ENCODE measurements at regions not wholly inside any gene's neighbourhood (a gene's known extent, or its start where the extent isn't known, plus 50 kb on each side); places are given as distances from the start of the nearest gene placed in this dataset.

GRCh38 chr2:55986001-55986400 lies 62.4 kb upstream of the EFEMP1 start:
- no peaks in the 10 kb centered on the region for H3F3A ChIP-seq (ENCODE audit: insufficient read depth, low read length)
- H2AFZ ChIP-seq (ENCODE audit: low read length), result no peak overlapping the region
- H3K79me2 ChIP-seq (ENCODE audit: insufficient read depth, low read length), result no peaks in the 10 kb centered on the region
- H3K4me3 ChIP-seq (ENCODE audit: low read depth, low read length, poor library complexity, severe bottlenecking), result no peak overlapping the region
- no peak overlapping the region for H3K4me2 ChIP-seq (ENCODE audit: low read length)
- no peak overlapping the region for H3K9ac ChIP-seq (ENCODE audit: low read length)
- no peak overlapping the region for H3K27ac ChIP-seq (ENCODE audit: low read depth, low read length, poor library complexity, severe bottlenecking)
- no peaks in the 10 kb centered on the region for H3K36me3 ChIP-seq (ENCODE audit: insufficient read depth, low read length)
- no peaks in the 10 kb centered on the region for H3K4me1 ChIP-seq (ENCODE audit: insufficient read depth, low read length, severe bottlenecking)
- TF ChIP-seq CTCF (IDR thresholded peaks at IDR 0.05; ENCODE audit: low read length), result no peak
- TF ChIP-seq EZH2 (IDR thresholded peaks at IDR 0.05; ENCODE audit: borderline replicate concordance, low read length), result no peak
- no peaks in the 10 kb centered on the region for H3K9me2 ChIP-seq (ENCODE audit: low read depth, low read length)
- no peaks in the 10 kb centered on the region for H3K27me3 ChIP-seq (ENCODE audit: insufficient read depth, low read length)
- H3K9me3 ChIP-seq (ENCODE audit: low read length), result no peaks in the 10 kb centered on the region
- H4K20me1 ChIP-seq (ENCODE audit: insufficient read depth, low read length), result no peaks in the 10 kb centered on the region

GRCh38 chr2:55986700-55987440 lies 63.3 kb upstream of the EFEMP1 start:
- no peaks in the 10 kb centered on the region for H3F3A ChIP-seq (ENCODE audit: insufficient read depth, low read length)
- H3K4me1 ChIP-seq (ENCODE audit: insufficient read depth, low read length, severe bottlenecking), result no peaks in the 10 kb centered on the region
- no peaks in the 10 kb centered on the region for H3K9me3 ChIP-seq (ENCODE audit: low read length)
- H3K9ac ChIP-seq (ENCODE audit: low read length), result no peak overlapping the region
- H3K9me2 ChIP-seq (ENCODE audit: low read depth, low read length), result no peaks in the 10 kb centered on the region
- no peaks in the 10 kb centered on the region for H4K20me1 ChIP-seq (ENCODE audit: insufficient read depth, low read length)
- no peak overlapping the region for H3K27ac ChIP-seq (ENCODE audit: low read depth, low read length, poor library complexity, severe bottlenecking)
- no peaks in the 10 kb centered on the region for H3K79me2 ChIP-seq (ENCODE audit: insufficient read depth, low read length)
- H3K27me3 ChIP-seq (ENCODE audit: insufficient read depth, low read length), result no peaks in the 10 kb centered on the region
- no peak for TF ChIP-seq EZH2 (IDR thresholded peaks at IDR 0.05; ENCODE audit: borderline replicate concordance, low read length)
- no peak for TF ChIP-seq CTCF (IDR thresholded peaks at IDR 0.05; ENCODE audit: low read length)
- no peak overlapping the region for H2AFZ ChIP-seq (ENCODE audit: low read length)
- no peak overlapping the region for H3K4me2 ChIP-seq (ENCODE audit: low read length)
- H3K36me3 ChIP-seq (ENCODE audit: insufficient read depth, low read length), result no peaks in the 10 kb centered on the region
- H3K4me3 ChIP-seq (ENCODE audit: low read depth, low read length, poor library complexity, severe bottlenecking), result no peak overlapping the region

- Histone ChIP-seq H3K4me3 (ENCODE audit: low read depth, low read length, poor library complexity, severe bottlenecking) (no peak overlapping the region), H3K36me3 (ENCODE audit: insufficient read depth, low read length) (no peaks in the 10 kb centered on the region), H2AFZ (ENCODE audit: low read length) (no peak overlapping the region), H3K79me2 (ENCODE audit: insufficient read depth, low read length) (no peaks in the 10 kb centered on the region), H3K9me3 (ENCODE audit: low read length) (no peaks in the 10 kb centered on the region), H3K4me1 (ENCODE audit: insufficient read depth, low read length, severe bottlenecking) (no peaks in the 10 kb centered on the region), H3K4me2 (ENCODE audit: low read length) (no peak overlapping the region), H4K20me1 (ENCODE audit: insufficient read depth, low read length) (no peaks in the 10 kb centered on the region), H3K9me2 (ENCODE audit: low read depth, low read length) (no peaks in the 10 kb centered on the region), H3F3A (ENCODE audit: insufficient read depth, low read length) (no peaks in the 10 kb centered on the region), H3K9ac (ENCODE audit: low read length) (no peak overlapping the region), H3K27me3 (ENCODE audit: insufficient read depth, low read length) (no peaks in the 10 kb centered on the region), H3K27ac (ENCODE audit: low read depth, low read length, poor library complexity, severe bottlenecking) (no peak overlapping the region)
- TF ChIP-seq EZH2 (IDR thresholded peaks at IDR 0.05; ENCODE audit: borderline replicate concordance, low read length), result no peak
Measured at GRCh38 chr2:55989405-55989804, 65.8 kb upstream of the EFEMP1 start.

GRCh38 chr2:55992455-55992854 lies 68.9 kb upstream of the EFEMP1 start:
- H3K27ac ChIP-seq (ENCODE audit: low read depth, low read length, poor library complexity, severe bottlenecking), result no peak overlapping the region
- no peaks in the 10 kb centered on the region for H3F3A ChIP-seq (ENCODE audit: insufficient read depth, low read length)
- H3K4me2 ChIP-seq (ENCODE audit: low read length), result no peak overlapping the region
- TF ChIP-seq EZH2 (IDR thresholded peaks at IDR 0.05; ENCODE audit: borderline replicate concordance, low read length), result no peak
- no peak for TF ChIP-seq CTCF (IDR thresholded peaks at IDR 0.05; ENCODE audit: low read length)
- no peaks in the 10 kb centered on the region for H3K36me3 ChIP-seq (ENCODE audit: insufficient read depth, low read length)
- no peaks in the 10 kb centered on the region for H4K20me1 ChIP-seq (ENCODE audit: insufficient read depth, low read length)
- no peaks in the 10 kb centered on the region for H3K79me2 ChIP-seq (ENCODE audit: insufficient read depth, low read length)
- H3K9ac ChIP-seq (ENCODE audit: low read length), result no peak overlapping the region
- no peak overlapping the region for H3K4me3 ChIP-seq (ENCODE audit: low read depth, low read length, poor library complexity, severe bottlenecking)
- no peaks in the 10 kb centered on the region for H3K4me1 ChIP-seq (ENCODE audit: insufficient read depth, low read length, severe bottlenecking)
- no peaks in the 10 kb centered on the region for H3K27me3 ChIP-seq (ENCODE audit: insufficient read depth, low read length)
- no peak overlapping the region for H2AFZ ChIP-seq (ENCODE audit: low read length)
- H3K9me2 ChIP-seq (ENCODE audit: low read depth, low read length), result no peaks in the 10 kb centered on the region
- no peaks in the 10 kb centered on the region for H3K9me3 ChIP-seq (ENCODE audit: low read length)
